ENCODE measurements at regions not wholly inside any gene's neighbourhood (a gene's known extent, or its start where the extent isn't known, plus 50 kb on each side); places are given as distances from the start of the nearest gene placed in this dataset.

GRCh38 chr10:123512901-123513775 lies 153.0 kb upstream of the GPR26 start:
- TF ChIP-seq CTCF (IDR thresholded peaks at IDR 0.05; ENCODE audit: insufficient read depth, low read depth, low read length) = no peak
- H3K4me3 ChIP-seq (ENCODE audit: low read depth, low read length) = no peak overlapping the region
- DNase-seq (ENCODE audit: low read depth) = no peak

- no peak for TF ChIP-seq CTCF (IDR thresholded peaks at IDR 0.05; ENCODE audit: insufficient read depth, low read depth, low read length)
- DNase-seq (ENCODE audit: low read depth) = no peak
- no peak overlapping the region for H3K4me3 ChIP-seq (ENCODE audit: low read depth, low read length)
Observed at GRCh38 chr10:123513870-123514269, 152.3 kb upstream of the GPR26 start.

- no peak for TF ChIP-seq CTCF (IDR thresholded peaks at IDR 0.05; ENCODE audit: insufficient read depth, low read depth, low read length)
- no peak overlapping the region for H3K4me3 ChIP-seq (ENCODE audit: low read depth, low read length)
- DNase-seq (ENCODE audit: low read depth) = no peak
Observed at GRCh38 chr10:123514996-123515395, 151.2 kb upstream of the GPR26 start.

GRCh38 chr10:123515661-123516060 lies 150.5 kb upstream of the GPR26 start:
- DNase-seq (ENCODE audit: low read depth) = no peak
- H3K4me3 ChIP-seq (ENCODE audit: low read depth, low read length) = no peak overlapping the region
- no peak for TF ChIP-seq CTCF (IDR thresholded peaks at IDR 0.05; ENCODE audit: insufficient read depth, low read depth, low read length)

- DNase-seq (ENCODE audit: low read depth) = no peak
- no peak for TF ChIP-seq CTCF (IDR thresholded peaks at IDR 0.05; ENCODE audit: insufficient read depth, low read depth, low read length)
- H3K4me3 ChIP-seq (ENCODE audit: low read depth, low read length) = no peak overlapping the region
Observed at GRCh38 chr10:123516291-123516690, 149.9 kb upstream of the GPR26 start.

GRCh38 chr10:123517426-123517825 lies 148.7 kb upstream of the GPR26 start:
- TF ChIP-seq CTCF (IDR thresholded peaks at IDR 0.05; ENCODE audit: insufficient read depth, low read depth, low read length) = no peak
- no peak for DNase-seq (ENCODE audit: low read depth)
- no peak overlapping the region for H3K4me3 ChIP-seq (ENCODE audit: low read depth, low read length)

- H3K4me3 ChIP-seq (ENCODE audit: low read depth, low read length) = no peak overlapping the region
- no peak for TF ChIP-seq CTCF (IDR thresholded peaks at IDR 0.05; ENCODE audit: insufficient read depth, low read depth, low read length)
Observed at GRCh38 chr10:123517901-123518300, 148.3 kb upstream of the GPR26 start.

More at GRCh38 chr10:123517901-123518300, 148.3 kb upstream of the GPR26 start:
- no peak for DNase-seq (ENCODE audit: low read depth)

Measured in fibroblast of villous mesenchyme (primary cell).